SH-SY5Y (cell line): ENCODE measurements at regions not wholly inside any gene's neighbourhood (a gene's known extent, or its start where the extent isn't known, plus 50 kb on each side); places are given as distances from the start of the nearest gene placed in this dataset.
A peak's percentile ranks its signal among the peaks of the same experiment; 100 is the strongest.

ENCODE experiments used
- GATA2 ChIP-seq: IDR thresholded peaks from 2 replicates; pipeline ENCODE4 v1.6.1; 2011; ENCODE audit warnings: mild to moderate bottlenecking, low read depth, low read length
- GATA3 ChIP-seq: IDR thresholded peaks from 2 replicates; pipeline ENCODE4 v1.6.1; 2011; ENCODE audit warnings: low read depth, mild to moderate bottlenecking, low read length, moderate library complexity

DNA sequence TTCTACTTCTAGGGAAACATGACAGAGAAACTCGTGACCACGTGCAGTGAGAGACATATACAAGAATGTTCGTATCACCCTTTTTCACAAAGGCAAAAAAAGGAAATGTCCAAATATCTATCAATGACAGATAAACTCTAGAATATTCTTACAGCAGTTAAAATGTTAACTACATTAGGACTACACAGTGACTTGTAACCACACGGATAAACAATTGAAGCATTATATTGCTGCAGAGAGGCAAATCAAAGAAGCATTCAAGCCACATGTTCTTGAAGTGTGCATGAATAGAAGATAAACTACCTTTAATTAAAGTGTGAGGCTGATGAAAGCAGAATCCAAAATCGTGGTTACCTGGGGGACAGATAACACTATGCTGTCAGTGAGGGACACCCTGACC lies 935.3 kb upstream of the KLHL29 start:
- TF ChIP-seq GATA2 = no peak
- TF ChIP-seq GATA3 = no peak

DNA sequence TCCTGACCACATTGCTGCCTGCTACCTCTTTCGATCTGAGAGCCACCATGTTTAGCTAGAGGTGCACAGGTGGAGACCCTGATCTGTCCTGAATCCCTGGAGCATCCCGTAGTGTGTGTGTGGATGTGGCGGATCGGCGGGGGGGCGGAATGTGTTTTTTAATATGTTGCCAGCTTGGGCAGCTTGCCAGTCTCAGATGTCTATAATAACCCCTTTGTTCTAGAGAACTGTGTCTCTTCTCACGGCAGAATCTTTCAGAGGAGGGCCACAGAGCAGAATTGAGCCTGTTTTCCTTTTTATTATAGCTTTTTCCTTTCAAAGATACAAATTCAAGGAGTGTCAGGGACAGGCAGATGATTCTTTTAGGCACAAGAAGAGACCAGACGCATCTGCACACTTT lies 934.1 kb upstream of the KLHL29 start:
- TF ChIP-seq GATA2 (no peak), GATA3 (0 out of 2 replicates have a peak, but pooled peaks have one; percentile 39)

DNA sequence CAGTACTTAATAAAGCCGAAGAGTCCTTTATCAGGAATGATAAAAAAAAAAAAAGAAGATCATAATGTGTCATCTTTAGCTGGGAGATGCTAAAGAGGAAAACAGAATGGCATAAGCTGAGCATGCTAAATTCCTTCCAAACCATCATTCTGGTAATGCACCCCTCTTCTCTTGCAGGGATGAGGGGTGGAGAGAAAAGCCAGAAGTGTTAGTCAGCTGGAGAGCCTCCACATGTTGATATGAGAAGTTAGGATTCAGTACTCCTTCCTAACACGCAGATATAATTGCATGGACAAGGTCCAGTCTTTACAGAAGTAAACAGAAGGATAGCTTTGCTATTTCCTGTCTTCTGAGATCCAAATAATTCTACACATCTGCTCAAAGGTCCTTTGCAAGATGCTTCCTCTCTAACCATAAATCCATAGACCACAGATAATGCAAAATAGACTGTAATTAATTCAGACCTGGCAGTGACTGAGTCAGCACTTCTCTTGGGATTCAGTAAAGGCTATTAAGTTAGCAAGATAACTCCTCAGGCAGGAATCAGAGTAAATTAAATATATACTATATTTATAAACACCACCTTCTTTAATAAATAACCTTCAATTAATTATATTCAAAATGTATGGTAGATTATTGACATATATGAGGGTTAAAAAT lies 930.0 kb upstream of the KLHL29 start:
- no peak for TF ChIP-seq GATA2
- TF ChIP-seq GATA3 = no peak

DNA sequence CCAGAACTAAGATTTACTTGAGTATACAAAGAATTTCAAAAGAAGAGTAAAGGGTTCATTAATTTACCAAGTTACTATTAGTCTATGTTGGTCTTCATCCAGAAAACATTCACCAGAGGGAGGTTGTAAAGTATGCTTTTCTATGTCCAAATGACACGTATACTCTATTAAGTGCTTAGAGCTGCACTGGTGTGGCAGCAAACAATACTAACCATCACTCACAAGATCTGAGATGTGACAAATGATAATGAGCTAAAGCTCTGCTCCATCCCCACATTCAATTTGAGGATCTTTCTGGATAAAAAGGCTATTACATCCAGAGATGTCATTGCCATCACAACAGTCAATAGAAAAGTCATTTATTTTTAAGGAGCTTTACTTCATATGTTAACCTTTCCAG lies 926.5 kb upstream of the KLHL29 start:
- TF ChIP-seq GATA2 = no peak
- TF ChIP-seq GATA3 = no peak

DNA sequence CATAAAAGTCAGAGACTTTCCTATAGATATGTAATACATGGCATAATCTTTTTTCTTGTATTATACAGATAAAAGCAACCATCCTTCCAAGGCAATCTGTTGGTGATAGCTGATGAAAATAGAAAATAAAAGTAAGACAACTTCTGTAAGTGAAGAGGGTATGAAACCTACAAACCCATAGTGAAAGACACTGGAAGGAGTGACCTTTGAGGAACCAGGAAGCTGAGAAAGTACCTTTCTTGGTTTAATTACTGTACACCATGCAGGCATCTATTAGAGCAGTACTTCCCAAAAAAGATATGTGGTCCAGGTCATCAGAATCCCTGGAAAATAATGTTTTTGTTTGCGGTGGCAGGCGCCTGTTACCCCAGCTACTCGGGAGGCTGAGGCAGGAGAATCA lies 906.6 kb upstream of the KLHL29 start:
- TF ChIP-seq GATA2 (no peak), GATA3 (no peak)

DNA sequence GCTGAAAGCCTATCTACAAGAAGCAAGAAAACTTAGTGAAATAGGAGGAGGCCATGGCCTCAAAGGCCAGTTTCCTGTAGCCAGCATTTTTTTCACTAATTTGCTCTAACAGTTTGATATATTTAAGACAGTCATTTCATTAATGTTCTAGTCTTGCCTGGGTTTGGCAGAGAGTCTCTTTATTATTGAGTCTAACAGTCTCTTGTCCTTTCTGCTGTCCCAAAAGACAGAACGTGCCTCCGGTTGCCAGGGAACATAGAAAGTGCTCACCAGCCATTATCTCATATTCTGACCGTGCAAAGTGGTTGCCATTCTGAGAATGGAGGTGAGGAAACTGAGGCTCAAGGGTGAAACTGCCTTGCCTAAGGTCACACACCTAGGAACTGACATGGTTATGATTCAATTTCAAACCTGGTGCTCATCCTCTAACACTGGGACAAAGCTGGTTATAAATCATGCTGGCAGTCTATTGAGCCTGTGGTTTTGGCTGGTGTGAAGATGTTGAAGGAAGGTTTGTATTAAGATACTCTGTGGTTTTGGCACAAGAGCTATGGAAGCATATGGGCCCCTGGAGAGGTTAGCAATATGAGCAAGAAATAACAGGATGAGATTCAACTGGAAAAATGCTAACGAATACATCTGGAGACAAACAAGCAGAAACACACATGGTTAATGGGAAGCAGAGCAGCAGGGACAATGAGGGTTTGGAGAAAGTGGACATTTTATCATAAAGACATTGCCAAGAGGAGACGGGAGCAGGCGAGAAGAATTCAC lies 903.3 kb upstream of the KLHL29 start:
- TF ChIP-seq GATA2 (no peak), GATA3 (no peak)

DNA sequence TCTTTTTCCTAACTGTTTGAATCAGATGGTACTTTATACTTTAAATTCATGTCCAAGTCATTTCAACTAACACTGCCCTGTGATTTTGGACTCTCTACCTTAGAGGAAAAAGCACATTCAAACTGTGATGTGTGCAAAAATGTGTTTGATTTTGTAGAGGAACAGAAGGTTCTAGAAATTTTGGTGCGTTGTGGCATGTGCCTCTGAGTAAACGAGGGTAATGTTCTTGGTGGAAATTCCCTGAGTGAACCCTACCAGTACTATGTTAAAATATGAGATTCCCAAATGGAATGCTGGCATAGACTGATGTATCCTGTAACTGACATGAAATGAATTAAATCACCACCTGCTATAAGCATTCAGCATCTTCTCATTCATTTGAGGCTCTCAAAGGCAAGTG lies 901.9 kb upstream of the KLHL29 start:
- TF ChIP-seq GATA3 (no peak), GATA2 (no peak)

DNA sequence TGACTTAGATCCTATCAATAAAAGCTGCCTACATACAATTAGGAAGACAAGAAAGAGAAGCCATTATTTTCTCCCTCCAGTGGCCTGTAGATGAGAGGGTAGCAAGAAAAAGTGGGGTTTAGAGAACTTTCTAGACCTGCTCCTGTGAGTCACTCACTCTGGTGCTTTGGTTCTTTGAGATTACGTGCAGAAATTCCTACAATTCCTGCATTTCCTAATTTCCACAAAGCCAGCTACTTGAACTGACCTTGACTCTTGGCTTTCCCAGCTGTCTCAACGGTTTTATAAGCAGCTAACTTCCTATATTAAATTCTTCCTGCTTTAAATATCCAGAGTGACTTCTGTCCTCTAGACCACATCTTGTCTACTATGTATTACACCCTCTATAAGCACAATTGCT lies 899.5 kb upstream of the KLHL29 start:
- TF ChIP-seq GATA2 (no peak), GATA3 (no peak)

DNA sequence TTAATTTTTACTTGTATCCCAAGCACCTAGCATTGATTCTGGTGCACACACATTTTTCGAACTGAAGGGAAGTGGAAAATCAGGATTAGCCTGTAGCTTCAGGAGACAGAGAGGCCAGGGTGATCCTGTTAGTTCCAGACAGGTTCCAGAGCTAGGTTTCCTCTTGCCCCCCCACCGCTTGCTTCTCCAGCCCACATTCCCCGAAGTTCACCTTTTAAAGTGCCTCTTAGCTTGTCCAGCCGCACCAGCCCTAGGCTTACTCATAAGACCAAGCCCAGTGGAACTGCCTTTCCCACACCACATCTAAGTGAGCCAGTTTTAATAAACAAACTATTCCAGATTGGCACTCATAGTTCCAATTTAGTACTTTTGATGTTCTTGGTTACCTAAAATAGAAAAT lies 898.6 kb upstream of the KLHL29 start:
- TF ChIP-seq GATA3 = no peak
- TF ChIP-seq GATA2 = no peak

DNA sequence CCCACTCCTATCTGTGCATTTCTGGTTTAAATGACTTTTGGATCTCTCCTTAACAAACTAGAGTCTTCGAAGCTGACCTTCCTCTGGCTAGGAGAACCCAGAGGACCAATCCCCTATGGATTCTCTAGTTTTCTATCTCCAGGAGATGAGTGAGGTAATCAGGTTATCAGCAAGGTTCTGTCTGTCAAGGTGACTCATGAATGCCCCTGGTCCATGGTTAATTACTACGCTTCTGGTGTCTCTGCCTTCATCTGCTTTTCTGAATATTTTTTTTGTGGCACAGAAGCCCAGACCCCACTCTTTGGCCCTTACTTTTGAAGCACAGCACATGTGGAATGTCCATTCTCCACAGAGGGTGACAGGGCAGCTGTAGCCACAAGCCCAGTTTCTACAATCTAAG lies 897.9 kb upstream of the KLHL29 start:
- TF ChIP-seq GATA2 = no peak
- no peak for TF ChIP-seq GATA3

DNA sequence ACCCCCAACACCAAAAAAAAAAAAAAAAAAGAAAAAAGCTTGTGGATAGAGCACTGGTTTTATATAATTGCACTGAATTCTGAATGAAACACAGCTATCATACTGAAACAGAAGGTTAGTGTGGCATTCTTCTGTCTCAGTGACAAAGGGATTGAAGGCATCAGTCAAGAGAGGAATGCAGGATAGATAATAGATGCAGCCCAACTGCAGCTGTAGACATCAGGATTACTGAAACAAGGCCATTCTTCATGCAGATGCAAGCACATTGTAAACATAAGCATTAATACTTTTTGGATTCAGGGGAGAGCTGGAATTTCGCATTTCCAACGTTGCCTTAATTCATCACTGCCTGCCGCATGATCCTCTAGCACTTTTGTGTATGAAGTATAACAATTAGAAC lies 897.4 kb upstream of the KLHL29 start:
- no peak for TF ChIP-seq GATA3
- no peak for TF ChIP-seq GATA2

DNA sequence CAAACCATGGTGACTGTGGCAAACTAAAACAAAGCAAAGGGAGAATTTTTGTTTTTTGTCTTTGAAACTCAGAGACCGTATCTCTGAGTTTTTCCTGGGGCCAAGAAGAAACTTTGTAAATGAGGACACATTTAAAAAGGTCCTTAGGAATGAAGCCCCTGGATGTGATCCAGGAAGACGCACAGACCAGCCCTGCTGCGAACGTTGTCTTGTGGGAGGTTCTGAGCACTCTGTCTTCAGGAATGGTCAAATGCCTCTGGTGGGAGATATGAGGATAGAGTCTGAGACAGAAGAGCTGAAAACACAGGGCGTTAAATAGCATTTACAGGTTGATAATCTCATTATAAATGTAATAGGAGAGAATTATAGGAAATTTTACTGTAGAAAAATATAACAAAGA lies 893.5 kb upstream of the KLHL29 start:
- TF ChIP-seq GATA3 = no peak
- TF ChIP-seq GATA2 = no peak

DNA sequence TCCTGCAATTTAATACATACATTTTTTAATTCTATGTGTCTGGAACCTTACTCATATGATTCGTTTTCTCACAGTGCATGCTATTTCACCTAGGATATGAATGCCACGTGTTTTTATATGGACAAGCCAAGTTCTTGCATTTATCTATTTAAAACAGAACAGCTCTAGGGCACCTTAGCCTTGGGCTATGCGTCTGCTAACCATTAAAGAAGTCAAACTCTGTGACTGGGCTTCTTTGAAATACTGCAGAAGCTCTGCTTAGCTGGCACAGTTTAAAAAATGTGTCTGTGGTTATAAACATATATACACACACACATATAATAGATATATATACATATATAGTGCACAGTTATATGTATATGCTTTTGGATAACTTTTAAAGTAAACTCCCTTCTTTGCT lies 890.8 kb upstream of the KLHL29 start:
- TF ChIP-seq GATA3 (no peak), GATA2 (no peak)

DNA sequence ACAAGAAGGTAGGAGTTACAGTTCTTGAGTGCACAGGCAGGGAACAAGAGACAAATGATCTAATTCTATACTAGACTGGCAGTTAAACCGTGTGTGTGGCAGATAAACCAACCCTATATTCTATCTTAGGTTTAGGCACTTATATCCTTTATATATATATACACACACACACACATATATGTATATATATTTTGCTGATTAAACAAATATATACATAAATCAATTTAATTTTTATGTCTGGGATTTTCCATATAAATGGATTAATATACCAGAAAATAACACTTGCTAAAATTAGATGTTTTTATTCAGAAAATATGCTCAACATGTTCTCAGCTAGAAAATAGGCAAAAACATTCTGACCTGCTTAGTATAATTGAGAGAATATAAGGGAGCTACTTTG lies 887.9 kb upstream of the KLHL29 start:
- TF ChIP-seq GATA2 (no peak), GATA3 (no peak)

DNA sequence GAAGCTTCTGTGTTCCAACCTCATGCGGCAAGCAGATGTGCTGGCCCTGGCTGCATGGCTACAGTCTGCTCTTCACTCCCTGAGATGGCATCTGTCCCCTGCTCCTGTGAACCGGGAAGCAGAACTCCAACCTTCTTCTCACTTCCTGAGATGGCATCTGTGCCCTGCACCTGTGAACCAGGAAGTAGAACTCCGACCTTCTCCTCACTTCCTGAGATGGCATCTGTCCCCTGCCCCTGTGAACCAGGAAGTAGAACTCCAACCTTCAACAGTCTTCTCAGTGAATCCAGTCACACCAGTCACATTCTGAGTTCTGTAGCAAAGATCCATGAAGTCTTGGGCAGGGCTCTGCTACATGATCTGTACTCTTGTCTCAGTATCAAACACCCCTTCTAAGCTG lies 887.2 kb upstream of the KLHL29 start:
- no peak for TF ChIP-seq GATA2
- TF ChIP-seq GATA3 = no peak
